HG02884 (cell line): ENCODE measurements at regions not wholly inside any gene's neighbourhood (a gene's known extent, or its start where the extent isn't known, plus 50 kb on each side); places are given as distances from the start of the nearest gene placed in this dataset.

Experiments
- ATAC-seq: cut with Tn5 transposase; IDR thresholded peaks from one replicate; pipeline ENCODE4 v1.9.1; 2021; ENCODE audit warnings: mild to moderate bottlenecking, moderate library complexity; ENCODE audit not compliant: unreplicated experiment

DNA sequence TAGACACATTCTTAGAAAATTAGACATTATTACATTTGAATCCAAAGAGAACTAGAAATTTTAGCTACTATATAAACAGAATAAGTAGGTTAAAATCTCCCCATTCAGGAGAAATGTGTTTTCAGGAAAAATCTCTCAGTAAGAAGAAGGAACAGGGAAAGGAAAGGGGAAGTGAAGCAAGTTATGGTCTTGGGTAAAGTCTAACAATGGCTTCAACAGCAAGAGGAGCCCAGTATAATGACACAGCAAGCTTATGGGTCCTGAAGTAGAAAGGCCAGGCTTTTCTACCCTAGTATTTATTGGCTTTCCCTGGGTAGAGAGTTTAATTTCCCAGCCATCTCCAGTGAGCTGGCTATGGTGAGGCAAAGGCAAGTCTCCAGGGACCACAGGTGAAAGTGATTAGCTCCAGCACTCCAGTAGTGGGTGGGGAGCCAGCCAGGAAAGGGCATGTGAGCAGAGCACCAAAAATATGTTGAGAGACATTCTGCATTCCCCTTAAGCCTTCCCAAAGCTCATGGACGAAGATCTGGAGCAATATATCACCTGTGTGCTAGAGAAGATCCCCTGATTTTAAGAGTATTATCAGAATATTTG lies 981.7 kb downstream of the NR2F1-AS1 start:
- no peak for ATAC-seq

DNA sequence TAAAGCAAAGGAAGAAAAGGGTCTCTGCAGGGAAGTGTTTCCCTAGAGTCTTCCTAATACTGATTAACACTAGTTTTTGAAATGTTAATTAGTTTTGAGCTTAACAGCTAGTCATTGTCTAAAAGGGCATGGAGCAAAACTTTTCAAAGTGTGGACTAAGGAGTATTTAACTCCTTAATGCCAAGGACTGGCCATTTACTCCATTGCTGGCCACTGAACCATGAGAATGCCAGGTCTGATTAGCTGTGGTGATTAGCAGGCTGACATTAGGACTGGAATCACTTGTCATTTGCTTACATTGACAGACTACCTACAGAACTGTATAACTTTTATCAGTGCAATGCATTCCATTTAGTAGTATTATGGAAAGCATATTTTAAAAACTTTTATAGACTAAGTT lies 987.0 kb downstream of the NR2F1-AS1 start:
- ATAC-seq, result no peak

DNA sequence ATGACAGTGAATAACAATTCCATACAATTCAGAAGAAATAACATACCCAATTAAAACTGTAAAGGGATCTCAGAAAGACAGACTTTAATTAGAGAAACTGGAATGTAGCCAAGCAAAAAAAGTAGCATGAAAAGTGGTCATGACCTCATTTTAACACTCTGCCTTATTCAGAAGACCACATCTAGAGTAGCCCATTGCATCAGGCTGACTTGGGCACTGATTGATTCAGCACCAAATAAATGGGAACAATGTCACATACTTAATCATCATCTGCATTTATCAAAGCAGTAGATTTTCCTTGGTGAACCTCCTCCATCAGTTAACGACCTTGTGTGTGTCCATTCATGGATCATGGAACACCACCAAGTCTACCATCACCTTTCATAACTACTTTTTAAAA lies 992.1 kb downstream of the NR2F1-AS1 start:
- ATAC-seq, result no peak

DNA sequence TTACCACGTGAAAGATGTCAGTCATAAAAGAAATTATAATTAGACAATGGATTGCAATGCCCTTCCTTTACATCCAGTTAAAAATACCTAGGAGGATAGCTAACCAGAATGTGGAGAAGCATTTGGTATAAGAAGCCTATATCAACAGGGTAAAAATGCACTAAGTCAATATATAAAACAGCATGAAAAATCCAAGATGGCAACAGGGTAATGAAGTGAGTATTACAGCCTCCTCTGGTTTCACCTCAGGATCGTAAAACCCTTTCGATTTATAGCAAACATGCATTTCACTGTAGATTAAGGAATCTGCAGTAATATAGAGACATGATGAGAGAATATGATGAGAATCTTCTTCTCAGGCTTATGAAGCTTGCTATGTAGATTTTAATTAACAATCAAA lies 999.3 kb downstream of the NR2F1-AS1 start:
- no peak for ATAC-seq

DNA sequence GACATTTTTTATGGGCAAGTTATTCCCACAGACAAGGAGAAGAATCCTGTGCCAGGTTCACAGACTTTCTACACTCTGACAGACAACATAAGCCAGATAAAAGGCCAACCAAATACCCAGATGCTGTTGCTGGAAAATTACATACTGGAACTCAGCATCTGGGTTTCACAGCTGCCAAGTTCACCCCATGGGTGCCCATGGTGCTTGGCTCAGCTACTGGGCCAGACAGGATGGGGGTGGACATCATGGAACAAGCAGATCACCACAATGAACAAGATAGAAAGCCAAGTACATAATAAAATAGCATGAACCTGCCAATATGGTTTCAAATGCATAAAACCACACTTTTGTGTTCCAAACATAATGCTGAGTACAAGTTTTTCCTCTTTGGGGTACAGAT lies 999.8 kb downstream of the NR2F1-AS1 start:
- no peak for ATAC-seq

DNA sequence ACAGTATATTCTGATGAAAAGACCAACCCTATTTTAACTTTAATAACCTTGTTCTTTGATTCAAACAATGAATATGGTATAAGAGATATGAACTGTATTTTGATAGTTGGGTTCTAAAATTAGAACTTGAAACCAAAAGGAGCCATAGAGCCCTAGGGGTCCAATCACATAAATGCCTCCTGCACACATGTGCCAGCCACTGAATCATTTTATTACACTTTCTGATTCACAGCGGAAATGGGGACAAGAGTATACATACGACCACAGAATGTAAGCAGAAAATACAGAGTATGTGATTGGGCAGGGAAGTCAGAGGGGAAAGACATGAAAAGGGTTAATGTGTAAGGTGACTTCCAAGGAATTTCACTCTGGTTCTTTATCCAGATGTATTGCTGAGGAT lies 1000.2 kb downstream of the NR2F1-AS1 start:
- ATAC-seq, result no peak

DNA sequence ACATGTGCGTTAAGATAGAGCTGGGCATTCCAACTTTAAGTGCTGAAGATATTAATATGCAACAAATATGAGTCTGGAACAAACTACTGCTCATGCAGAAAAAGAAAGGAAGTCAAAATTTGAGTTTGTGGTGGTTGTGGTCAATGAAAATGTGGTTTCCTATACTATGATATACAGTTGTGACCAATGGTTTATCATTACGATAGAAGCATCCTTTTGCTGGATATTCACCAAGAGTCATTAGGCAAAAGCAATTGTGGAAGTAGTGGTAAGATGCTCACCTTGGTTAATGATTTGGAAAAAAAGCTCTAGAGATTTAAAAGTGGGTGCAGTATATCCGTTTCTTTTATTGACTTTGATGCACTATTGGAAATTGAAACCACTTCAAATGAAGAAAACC lies 1007.0 kb downstream of the NR2F1-AS1 start:
- ATAC-seq, result no peak

DNA sequence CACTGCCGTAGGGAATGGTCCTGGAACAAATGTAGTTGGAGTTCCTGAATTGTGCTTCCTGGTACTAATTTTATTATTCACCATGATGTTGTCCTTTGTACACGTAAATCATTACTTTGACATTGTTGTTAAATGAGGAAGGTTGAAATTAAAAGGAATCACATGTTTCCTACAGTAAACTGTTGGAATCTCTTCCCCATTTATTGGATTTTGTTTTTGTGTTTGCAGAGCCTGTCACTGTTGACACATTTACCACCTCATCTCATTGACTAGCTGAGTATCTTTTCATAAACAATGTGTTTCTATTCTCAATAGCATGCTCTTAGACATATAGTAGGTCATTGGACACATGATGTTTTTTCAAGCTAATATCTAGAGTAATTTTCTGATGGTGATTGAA lies 1012.5 kb downstream of the NR2F1-AS1 start:
- no peak for ATAC-seq

DNA sequence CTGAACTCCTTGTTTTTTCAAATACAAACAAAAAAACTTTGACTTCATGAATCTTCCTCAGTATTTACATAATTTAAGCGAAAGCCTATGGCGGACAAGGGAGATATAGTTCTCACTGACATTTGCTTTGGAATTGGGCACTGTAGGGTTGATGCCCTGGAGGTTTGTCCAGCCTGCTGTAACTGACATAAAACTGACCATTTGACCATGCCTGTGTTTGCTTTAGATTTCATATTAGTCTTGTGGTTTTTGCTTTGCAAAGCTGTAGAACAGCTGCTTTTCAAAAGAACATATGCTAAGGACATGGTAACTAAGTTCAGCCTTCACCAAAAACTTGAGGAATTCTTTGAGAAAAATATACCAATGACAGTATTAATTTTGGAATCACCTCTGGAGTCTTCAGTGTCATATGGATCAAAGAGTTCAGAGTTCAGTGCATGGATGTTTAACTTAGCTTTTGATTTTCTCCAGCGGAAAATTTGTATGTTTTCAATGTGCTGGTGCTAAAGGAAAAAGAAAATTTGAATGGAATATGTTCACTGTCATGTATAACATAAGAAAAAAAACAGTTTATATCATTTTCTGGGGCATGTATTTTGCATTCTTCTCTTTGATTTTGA lies 1013.1 kb downstream of the NR2F1-AS1 start:
- no peak for ATAC-seq

DNA sequence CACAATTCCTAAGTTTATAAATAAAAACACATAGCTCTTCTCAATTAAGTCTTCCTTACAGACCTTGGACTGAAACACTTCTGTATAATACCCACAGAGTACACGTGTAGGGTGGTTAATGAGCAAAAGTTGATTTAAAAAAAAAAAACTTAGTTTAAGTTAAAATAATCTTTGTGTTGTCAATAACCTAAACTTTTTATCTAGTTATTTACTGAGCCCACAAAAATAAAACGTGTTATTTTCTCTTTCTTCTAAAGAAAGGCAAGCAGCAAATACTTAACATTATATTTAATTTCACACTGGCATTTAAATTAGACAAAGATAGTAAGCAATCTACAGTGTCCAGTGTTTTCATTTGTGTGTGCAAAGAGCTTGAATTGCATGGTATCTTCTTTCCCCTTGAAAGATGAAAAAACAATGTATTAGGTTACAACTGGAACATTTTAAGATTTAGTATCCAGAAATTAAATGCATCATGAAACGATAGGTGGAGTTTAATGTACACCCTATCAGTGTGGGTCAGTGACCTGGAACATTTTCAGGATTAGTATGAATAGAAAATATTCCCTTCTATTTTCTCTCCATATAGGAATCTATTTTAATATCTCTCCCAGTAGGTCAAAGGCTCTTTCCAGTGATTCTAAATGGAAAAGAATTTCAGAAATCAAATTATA lies 1014.8 kb downstream of the NR2F1-AS1 start:
- ATAC-seq, result no peak

DNA sequence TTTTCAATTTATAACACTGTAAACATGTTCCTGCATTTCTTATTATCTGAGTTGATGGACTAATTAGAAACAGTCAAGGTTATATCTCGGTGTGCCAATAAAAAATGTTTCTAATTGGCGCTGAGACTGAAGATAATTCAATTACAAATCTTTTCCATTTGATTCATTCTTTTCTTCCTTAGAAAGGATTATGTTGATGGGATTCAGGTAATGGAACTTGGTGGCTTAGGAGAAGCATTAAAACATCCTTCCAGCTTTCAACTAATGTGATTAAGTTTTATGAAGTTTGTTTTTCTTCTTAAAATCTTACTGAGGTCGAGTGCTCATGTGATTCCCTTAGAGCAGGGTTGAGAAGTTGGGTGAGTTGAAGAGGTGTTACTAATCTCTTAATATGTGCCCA lies 1015.3 kb downstream of the NR2F1-AS1 start:
- ATAC-seq, result no peak

DNA sequence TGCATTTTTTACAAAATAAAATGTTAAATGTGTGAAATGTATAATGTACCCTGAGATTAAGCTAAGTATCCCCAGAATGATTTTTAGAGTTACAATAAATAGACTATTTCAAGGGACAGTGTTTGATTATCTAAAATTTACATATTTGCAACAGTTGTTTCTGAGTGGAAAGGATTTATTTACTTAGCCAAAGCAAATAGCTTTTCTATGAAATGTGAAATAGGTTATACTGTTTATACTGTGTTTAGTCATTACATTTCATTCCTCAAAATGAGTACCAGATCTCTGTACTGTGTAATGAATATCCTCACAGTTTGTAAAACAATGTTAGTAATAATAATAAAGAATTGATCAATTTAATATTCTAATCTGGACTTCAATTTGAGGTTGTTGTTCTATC lies 1019.0 kb downstream of the NR2F1-AS1 start:
- no peak for ATAC-seq

DNA sequence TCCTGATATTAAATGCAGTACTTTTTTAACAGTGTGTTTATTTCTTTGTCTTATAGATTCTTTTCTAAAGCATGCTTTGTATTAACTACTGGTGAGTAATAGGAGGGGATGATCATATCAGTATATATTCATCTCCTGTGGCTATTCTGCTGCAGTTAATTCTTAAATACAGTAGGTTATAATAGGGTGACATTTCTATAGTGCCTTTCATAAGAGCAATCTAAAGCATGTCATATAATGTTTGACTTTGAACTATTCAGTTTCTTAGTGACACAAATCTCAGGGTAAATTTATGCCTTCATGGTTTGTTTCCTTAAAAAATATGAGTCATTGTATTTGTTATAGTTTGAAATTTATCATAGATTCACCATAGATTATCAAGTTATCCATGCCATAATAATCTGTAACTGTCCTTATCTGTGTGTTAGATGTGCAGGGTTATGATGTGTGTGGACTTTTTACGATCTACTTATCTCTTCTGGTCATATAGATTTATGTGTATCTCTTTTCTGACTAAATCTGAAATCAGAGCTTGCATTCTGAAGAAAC lies 1019.5 kb downstream of the NR2F1-AS1 start:
- ATAC-seq, result no peak

DNA sequence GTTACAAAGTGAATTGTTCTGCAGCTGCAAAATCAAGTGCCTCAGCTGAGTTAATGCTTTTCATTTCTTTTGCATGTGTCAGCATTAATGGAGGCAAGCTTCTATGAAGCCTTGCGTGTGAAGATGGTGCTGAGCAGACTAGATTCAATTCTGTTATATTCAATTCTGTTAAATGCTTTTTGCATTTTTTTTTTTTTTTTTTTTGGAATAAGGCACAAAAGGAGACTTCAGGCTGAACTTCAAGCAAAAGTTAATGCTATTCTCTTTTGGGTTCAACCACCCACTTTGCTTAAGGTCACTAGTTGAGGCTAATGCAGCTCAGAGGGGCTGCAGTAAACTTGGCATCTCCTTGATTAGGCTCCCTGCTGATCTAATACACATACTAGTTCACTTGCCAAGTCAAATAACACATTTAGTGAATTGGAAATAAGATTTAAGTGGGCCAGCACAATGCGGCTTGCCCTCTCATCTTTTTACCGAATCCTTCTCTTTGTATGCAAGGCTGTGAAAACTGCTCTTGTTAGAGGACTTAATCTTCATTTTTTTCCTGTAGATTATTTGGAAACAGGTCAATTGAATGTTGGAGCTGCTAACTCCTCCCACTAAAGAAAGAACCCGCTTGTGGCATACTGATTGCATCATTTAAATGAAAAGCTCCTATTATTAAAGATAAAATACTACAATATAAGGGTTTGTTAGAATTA lies 1020.2 kb downstream of the NR2F1-AS1 start:
- no peak for ATAC-seq

DNA sequence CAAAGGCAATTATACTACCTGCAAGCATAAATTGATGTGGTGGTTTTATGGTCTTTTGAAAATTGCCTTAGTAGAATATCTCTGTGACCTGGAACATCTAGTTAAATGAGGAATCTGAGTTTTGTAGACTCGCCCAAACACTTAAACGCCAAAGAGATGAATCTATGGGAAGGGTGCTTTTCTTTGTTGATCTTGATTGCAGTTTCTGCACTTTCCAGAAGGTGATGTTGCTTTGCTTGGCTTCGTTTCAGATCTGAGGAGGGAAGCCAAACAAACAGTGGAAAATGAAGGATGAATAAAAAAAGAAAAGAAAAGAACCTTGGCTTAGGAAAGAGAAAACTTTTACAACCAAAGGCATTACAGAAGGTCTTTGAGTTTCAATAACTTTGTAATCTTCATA lies 1021.2 kb downstream of the NR2F1-AS1 start:
- ATAC-seq, result no peak

DNA sequence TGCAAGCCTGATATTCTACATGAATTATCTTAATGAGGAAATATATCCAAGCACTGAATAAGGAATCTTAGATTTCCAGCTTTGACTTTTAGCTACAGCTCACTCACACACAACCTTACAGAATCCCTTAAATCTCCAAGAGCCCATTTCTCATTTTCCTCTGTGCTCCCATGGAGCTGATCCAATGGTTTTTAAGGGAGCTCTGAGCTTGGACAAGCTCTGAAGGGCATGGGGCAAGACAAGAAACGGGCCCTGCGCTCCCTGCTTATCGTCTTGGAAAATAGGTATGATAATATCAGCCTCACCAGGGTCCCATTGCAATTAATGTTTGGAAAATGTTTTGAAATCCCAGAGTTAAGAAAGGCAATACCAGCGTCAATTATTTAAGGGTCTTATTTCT lies 1021.7 kb downstream of the NR2F1-AS1 start:
- ATAC-seq, result no peak

DNA sequence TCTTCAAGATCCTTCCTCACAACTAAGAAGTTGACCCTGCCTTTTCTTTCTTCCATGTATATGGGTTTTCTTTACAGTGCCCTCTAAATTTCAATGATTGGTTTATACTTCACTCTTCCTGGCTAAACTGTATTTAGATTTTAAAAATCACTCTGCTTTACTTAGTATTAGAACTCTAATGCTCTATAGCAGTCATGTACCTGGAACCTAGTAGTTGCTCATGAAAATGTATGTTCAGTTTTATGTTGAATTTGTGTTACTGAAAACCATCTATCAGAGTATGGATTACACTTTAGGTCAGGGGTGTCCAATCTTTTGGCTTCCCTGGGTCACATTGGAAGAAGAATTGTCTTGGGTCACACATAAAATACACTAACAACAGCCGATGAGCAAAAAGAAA lies 1024.3 kb downstream of the NR2F1-AS1 start:
- no peak for ATAC-seq

DNA sequence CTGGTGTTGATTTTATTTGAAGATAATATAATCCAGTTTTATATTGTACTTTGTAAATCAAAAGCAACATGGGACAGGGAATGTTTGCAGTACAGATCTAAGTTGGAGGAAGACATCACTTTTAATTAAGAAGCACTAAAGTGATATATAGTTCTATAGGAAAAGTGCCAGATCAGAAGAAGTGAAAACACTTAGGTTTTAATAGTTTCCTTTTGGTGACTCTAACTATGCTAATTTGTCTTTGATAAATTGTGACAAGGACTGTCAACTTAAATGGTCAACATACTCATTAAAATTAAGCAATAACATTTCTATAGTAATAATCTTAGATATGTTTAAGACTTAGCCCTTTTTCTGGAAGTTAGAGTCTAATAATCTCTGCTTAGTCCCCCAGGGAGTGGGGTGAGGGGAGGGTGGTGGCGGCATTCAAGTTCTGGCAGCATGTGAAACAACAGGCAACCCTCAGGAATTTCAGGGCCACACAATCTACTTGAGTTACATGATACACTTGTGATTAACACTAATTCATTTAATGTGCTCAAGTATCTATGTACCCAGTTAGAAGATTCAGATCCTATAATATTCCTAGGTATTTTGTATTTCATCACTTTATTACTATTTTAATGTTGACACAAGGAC lies 1026.5 kb downstream of the NR2F1-AS1 start:
- ATAC-seq, result no peak

DNA sequence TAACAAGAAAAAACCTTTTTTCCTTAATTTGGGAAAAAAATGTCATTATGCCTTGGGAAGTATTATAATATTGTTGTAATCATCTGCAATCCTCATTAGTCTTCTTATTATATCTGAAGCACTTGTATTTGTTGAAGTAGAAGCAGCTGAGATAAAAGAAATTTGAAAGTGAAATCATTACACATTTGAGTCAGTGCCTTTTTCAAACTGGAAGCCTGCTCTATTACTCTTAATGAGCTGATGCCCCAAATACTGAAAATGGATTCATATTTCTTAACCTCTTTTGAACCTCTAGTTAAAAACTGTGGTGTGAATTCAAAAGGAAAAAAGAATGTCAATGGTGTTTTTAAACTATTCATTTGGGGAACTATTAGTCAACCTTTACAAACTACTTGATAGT lies 1027.7 kb downstream of the NR2F1-AS1 start:
- no peak for ATAC-seq

DNA sequence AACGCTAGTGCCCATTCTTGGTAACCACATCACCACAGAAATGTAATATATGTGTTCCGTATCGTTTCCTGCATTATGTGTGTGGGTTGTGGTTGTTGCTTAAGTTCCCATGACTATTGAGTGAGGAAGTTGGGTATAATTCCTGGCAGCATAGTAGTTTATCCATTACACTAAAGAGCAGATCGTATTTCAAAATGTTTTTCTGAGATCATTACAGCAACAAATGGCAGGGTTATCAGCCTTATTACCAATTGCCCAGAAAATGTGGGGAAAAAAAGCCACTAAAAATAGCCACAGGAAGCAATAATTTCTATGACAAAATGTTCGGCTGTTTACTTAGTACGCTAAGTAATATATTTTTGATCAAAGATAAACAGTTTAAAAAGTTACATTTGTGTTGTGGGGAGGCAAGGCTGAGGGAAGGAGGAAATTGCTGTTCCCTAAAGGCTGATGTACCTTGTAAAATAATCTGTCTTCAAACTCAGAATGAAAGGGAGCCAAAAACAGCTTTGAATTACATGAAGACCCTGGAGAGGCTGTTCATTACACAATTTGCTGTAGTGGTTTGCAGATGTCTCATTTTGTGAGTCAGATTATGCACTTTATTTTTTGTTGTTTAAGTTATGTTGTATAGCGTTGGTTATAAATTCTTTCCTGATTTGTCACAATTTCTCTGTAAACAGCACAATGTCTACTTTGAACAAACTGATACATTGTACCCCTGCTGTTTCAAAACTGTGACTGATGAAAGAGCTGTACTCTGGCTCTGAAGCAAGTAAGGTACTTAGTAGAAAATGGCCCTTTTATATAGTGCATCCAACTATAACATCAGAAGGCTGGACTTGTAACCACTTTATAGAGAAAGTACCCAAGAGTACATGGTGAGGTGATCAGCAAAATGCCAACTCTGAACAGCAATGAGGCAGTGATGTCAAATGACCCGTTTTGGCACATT lies 1028.5 kb downstream of the NR2F1-AS1 start:
- no peak for ATAC-seq
